ENCODE measurements at regions not wholly inside any gene's neighbourhood (a gene's known extent, or its start where the extent isn't known, plus 50 kb on each side); places are given as distances from the start of the nearest gene placed in this dataset.
"Not testable (repeated sequence)": the region's sequence is repeated elsewhere in the genome, so short reads cannot be mapped to it uniquely, and the experiment has no call there.

DNA sequence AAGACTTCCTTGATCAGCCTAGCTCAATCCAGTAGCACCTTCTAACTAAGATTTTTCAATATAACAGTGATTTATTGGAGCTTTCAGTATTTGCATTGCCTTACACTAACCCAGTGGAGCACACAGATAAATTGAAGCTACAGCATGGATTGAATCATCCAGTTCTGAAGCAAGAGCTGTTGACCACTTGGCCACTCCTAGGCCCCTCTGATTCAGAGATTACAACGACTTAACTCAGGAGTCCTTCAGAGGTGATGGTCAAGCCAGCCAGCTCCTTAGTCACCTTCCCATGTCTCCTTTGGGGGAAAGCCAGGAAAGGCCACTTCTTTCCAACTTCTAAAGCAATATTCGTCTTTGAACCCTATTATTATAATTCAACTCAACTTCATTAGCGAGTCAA is 151.8 kb downstream of the TENT5C start:
- DNase-seq: no peak

DNA sequence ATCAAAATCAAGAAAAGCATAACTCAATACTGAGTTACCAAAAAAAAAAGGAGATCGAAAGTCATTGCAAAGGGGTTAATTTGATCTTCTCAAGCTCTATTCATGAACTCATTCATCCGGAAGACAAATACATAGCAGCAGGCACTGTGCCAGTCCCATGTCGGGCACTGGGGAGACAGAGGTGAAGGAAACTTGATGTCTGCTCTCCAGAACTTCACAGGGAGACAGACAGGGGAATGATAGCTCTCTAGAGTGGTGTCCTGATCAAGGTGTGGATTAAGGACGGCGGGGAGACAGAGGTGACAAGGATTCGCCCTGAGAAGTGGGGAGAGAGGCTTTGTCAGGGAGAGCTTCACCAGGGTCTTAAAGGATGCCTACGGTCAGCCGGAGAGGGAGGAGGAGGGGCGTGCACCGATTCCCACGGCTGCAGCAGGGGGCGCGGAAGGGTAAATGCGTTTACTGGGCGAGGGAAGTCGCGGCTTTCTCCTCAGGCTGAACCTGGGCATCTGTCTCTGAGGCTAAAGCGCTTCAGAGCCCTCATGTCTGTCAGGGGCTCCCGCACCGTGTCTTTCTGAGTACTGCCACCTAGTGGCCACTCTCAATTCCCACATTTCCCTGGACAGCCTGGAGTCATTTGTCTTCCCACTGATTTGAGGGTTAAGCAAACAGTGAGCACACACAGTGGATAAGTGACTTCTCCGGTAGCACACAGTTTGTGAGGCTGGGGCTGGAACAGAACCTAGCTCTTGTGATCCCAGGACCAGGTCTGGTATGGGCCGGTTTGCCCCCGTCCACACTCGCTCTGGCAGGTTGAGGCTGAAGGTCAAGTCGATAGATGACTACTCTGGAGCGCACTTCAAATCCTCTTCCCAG is 152.8 kb downstream of the TENT5C start:
- peak; percentile 84 for DNase-seq

DNA sequence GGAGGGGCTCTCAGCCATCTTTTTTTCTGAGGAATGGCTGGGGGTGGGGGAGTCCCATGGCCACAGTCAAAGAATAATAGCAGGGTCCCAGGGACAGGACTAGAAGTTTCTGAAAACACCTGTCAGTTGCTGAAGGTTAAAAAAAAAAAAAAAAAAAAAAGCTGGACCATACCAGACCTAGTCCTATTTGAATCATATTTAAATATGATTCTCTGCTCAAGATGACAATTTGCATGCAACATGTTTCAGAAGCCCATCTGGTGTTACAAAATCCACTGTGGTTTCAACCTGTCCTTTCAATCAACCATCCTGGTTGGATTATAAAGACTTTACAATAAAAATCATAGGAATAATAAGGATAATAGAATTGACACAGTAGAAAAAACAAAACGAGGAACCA is 153.7 kb downstream of the TENT5C start:
- no peak for DNase-seq

DNA sequence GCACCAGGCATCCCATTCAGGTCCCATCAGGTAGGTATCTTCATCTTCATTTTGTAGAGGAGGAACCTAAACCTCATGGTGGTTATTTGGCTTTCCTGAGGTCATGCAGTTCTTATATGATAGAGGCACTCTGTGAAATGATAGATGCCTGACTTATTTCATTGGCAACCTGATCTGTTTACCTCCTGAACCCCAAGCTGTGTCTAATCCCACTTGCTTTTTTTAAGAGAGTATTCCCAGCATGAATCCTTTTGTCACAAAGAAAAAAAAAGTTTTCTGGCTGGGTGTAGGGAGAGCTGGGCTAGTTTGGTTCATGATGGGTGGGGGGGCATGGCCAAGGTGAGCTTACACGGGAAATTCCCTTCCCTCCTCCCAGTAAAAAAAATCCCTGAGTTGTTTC is 154.2 kb downstream of the TENT5C start:
- no peak for DNase-seq

DNA sequence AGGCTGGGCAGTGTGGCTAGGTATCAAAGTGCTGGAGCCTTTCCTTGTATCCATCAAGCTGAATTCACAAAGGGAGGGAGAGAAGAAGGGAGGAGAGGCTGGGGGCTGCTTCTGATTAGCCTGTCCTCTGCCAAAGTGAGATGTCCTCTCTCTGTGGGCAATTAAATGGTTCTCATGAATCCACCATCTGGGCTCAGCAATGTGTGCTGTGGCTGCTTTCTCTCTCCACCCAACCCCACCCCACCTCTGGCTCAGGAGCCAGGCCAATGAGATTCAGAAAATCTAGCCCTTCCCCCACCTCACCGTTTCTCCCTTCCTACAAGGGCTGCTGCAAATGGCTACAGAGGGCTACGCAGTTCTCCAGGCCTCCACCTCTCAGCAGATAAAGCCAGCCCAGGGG is 154.6 kb downstream of the TENT5C start:
- no peak for DNase-seq

DNA sequence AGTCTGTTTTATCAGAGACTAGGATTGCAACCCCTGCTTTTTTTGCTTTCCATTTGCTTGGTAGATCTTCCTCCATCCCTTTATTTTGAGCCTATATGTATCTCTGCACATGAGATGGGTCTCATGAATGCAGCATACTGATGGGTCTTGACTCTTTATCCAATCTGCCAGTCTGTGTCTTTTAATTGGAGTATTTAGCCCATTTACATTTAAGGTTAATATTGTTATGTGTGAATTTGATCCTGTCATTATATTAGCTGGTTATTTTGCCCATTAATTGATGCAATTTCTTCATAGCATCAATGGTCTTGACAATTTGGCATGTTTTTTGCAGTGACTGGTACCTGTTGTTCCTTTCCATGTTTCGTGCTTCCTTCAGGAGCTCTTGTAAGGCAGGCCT is 161.7 kb downstream of the GDAP2 start:
- DNase-seq: not testable (repeated sequence)

DNA sequence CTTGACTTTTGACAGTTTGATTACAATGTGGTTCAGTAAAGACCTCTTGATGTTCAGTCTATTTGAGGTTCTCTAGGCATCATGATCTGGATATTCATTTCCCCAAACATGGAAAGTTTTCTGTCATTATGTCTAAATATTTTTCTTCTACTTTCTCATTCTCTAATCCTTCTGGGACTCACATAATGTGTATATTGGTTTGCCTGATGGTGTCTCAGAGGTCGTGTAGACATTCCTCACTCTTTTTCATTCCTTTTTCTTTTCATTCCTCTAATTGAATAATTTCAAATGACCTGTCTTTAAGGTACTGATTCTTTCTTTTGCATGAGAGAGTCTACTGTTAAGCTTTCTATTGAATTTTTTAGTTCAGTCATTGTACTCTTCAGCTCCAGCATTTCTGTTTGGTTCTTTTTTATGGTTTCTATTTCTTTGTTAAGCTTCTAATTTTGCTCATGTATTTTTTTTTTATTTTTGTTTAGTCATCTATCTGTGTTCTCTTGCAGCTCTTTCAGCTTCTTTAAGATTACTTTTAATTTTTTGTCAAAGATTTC is 158.4 kb downstream of the GDAP2 start:
- no peak for DNase-seq

DNA sequence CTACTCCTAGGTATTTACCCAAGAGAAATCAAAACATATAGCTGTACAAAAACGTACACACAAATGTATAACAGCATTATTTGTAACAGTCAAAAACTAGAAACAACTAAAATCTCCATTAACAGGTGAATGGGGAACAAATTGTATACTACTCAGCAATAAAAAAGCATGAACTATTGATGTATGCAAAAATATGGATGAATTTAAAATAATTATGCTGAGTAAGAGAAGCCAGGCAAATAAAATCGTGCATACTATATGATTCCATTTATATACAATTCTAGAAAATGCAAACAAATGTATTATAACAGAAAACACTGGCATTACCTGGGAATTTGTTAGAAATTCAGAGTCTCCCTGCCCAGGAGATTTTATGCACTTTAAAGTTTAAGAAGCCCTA is 150.1 kb downstream of the GDAP2 start:
- no peak for DNase-seq

DNA sequence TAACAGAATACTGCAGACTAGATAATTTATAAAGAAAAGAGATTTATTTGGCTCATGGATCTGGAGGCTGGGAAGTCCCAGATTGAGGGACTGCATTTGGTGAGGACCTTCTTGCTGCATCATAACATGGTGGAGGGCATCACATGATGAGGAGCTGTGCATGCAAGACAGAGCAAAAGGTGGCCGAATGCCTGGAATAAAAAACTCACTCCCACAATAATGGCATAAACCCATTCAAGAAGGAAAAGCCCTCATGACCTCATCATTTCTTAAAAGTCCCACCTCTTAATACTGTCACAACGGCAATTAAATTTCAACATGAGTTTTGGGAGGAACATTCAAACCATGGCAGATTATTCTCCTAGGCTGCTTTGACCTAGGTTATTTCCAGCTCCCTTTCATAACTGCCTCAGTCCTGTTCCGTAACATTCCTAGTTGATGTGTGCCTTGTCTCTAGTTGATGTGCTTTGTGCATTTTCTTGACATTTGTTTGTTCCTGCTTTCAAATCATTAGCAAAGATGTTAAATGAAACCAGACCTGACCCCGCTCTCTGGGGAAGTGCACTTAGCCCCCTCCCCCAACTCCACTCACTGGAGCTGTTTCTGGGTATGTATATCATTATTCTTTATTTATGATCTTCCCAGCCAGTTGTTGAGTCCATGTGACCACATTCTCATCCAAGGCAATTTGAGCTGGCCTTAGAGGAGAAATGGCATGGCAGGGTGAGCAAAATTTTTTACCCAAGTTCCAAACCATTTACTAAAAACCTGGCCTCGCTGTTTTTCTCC is 148.5 kb downstream of the GDAP2 start:
- DNase-seq: peak; percentile 67

DNA sequence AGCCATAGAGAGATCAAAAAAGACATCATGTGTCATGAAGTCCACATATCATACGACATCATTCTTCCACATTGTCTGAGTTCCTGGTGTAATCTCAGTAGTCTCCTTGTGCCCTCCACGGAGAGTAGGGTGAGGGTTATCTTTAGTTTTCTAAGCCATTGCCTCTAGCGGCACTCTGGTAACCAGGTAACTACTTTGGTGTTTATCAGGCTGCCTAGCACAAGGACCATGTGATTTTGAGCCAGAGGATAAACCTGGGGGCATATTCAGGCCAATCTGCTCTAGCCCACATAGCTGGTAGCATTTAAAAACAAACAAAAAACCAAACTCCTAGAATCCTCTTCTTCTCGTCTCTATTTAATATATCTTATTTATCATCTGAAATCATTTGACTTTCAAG is 147.4 kb downstream of the GDAP2 start:
- no peak for DNase-seq

DNA sequence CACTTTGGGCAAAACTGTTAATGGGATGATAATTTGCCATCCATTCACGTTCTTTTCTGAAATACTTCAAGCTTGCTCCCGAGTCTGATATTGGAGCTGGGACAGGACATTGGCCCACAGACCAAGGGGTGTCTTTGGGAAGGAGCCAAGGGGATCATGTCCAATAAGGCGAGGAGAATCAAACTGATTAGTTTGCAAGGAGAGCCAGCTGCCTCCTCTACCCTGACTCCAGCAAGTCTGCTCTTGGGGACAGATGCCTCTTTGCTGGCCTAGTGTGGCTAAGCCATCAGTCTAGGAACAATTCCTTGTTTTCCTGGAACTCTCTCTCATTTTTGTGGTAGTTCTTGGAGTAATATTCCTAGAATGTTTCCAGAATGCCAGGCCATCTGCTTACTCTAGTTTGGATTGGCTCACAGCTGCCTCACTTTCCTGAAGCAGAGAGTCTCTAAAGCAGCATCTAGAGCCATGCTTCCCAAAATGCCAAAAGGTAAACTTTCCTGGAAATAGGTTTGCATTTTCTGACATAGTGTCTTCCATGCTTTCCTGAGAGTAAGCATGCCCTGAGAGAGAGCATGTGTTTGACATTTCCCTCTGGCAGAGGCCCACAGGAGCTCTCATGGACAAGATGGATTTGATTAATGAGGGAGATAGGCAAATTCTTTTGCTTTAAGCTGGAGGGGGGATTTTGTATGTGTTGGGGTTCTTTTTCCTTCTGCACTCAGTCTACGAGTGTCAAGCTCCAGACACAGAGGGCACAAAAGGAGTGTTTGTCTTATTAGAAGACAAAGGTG is 145.6 kb downstream of the GDAP2 start:
- DNase-seq: no peak

DNA sequence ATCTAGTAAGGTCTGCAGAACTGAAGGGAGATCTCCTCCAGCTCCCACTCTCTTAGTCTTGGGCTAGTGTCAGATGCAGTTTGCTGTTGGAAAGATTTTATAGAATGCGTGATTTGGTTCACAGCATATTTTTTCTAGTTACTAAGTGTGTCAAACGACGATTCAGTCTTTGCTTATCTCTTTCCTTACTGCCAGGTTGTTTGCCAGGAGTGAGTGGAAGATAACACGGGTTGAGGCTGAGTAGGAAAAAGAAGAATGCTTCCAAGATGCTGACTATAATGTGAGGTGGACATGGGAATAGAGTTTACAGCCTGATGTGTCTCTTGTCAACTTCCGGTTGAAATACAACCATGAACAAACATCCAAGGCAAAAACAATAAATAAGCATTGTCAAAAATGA is 141.4 kb downstream of the GDAP2 start:
- no peak for DNase-seq

DNA sequence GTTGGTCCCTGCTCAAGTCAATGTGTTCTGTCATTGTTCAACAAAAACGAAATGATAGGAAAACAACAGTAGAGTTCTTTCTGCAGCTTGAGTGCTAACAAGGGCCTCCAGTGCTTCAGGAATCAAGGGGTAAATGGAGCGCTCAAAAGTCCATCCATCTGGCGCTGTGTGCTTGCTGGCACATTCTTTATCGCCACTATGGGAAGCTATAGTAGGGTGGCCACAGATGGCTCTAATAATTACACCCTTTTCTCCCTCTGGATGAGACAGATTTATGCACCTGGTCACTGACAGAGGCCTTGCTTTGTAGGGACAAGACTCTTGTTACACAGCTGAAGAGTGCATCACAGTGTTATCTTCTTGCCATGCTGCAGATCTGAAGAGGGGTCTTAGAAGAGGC is 136.0 kb downstream of the GDAP2 start:
- no peak for DNase-seq

DNA sequence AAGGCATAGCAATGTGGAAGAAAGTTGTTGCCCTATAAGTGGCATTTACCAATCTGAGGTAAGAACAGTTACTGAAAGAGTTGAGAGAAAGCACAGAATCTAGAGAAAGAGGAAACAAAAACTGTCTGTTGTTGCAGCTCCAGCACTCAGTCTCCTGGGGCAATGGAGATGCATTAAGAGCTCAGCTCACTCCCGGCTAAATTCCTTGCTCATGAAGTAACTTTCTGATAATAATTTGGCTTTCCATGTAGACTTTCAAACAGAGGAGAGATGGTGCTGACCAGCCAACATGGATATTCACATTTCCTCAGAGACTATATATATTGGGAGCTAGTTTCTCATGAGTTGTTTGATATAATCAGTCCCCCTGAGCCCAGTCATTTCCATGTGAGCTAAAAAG is 135.3 kb downstream of the GDAP2 start:
- DNase-seq: no peak

DNA sequence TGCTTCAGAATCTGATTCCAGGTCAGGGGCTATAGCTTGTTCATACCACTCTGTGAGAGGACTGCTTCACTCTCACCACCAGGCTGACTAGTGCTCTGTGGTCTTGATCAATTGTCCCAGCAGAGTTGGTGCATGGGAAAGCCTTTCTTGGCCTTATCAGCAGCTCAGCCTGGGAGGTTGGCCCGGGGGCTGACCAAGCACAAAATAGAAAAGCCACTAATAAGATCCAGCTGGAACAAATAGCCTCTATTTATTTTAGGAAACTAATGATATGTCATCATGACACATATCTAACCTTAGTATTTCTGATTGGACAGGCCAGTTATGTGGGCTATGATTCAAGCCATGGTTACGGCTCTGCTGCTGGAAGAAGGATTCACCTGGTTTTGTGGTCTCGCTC is 134.2 kb downstream of the GDAP2 start:
- no peak for DNase-seq

DNA sequence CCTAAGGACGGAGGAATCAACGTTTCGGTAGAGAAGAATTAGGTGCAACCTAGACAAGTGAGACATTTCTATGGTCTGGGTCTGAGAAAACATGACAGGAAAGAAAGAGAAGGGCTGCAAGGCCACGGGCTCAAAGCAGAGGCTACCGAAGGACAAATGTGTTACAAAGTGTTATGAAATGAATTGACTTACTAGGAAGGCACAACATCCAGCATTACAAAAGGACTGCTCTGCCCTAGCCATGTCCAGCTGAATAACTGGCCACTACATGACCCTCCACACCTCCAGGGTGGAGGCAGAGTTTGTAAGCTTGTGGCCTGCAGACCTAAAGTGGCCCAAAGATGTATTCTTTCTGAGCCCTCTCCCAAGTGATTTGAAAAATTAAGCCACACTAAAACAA is 133.6 kb downstream of the GDAP2 start:
- DNase-seq: no peak

DNA sequence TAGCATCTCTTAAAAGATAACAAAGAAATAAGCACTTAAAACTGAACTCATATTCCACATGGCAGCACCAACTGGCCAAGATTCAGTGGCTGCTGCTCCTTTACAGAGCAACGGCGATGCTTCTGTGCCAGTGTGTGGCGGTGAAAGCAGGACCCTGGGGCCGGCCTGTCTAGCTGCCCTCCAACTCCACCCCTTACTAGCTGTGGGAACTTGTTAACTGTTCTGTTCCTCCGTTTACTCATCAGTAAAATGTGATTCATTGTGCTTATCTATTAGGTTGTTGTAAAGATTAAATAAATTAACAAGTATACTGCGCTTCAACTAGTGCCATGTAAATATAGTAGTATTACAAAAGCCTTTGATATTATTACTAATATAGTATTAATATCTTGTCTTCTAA is 133.2 kb downstream of the GDAP2 start:
- no peak for DNase-seq

DNA sequence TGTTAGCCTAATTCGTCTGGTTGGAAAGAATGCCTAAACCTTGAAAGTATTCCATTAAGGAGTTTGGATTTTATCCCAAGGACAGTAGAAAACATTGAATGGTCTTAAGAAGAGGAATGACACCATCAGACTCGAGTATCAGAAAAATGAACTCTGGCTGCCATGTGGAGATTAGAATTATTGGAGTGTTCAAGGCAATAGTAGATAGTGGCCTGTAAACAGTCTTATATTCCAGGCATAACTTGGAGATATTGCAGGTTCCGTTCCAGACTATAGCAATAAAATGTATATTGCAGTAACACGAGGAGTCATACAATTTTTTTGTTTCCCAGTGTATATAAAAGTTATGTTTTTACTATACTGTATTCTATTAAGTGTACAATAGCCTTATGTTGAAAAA is 130.9 kb downstream of the GDAP2 start:
- DNase-seq: no peak

DNA sequence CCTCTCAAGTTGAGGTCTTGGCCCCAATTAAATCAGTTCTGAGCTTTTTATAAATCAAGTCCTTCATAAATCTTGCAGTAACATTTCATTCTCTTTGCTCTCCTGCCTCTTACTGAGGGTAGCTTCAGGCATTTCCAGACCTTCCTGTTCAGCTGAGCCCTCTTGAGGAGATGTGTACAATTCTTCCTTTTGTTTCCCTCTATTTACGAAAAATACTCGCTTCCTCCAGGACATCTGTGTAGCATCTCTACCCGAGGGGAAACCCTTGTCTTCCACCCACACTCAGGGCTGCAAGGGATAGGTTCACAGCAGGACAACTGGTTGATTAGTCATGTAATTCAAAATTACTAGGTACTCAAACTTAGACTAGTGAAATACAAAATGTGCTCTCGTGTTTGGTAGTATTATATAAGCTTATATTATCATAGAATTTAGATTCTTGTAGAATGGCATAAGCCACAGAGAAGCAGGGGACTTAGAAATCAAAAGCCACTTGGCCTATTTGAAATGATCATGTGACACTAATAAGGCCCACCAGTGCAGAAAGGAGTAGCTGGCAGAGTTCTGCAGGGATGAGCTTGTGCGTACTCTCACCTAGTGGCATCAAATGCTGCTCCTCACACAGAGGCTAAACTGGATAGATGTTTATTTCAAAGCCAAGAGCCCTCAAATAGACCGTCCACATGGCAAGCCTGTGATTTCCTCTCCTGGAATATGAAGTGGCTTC is 126.7 kb downstream of the GDAP2 start:
- DNase-seq: no peak

DNA sequence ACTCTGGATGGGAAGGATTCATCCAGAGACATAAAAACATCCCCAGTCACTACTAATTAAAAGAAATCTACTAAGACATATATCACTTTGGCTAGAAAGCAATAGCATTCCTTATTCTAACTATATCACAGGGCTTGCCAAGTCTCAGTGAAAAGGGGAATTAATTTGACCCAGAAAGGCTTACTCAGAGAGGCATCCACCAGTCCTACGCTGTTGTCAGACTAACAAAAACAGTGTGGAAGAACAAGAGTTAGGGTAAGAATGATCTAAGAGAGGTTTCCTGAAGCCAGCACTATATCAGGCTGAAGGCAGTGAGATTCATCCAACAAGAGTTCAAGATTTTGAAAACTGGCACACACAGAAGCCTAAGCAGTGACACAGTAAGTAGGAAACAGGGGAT is 126.1 kb downstream of the GDAP2 start:
- no peak for DNase-seq

DNA sequence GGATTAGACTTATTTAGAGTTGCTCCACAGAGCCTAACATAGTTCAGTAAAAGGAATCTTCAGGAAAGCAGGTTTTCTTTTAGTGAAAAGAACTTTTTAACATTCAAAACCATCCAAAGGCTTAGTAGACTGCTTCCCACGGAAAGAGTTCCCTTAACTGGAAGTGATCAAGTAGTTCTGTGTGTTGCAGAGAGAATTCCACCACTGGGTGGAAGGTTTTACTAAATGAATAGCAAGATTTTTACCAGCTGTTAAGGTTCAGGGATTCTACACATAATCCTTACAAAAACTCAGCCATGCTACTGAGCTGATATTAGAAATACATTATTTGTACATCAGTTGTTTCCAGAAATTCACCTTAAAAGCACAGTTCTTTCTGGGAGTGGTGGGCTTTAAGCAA is 119.7 kb downstream of the GDAP2 start:
- DNase-seq: no peak

DNA sequence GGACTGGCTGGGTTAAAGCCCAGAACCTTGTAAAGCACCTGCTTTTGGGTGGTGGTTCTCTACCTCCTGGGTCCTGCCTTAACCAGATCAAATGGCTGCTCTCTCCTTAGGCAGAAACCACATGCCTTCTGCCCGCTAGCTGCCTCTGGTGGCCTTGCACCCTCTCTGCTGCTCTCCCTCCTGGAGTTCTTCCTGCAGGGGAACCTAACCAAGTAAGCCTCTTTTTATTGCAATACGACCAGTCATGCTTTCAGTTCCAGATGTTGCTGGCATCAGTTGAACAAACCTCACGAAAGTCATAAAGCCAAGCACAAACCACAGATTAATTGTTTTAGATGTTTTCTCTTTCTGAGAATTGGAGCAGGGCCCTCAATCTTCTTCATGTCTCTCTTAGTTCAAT is 118.9 kb downstream of the GDAP2 start:
- DNase-seq: no peak

Data from right hindlimb (tissue), 1 donor.